H1 (cell line): ENCODE measurements at regions not wholly inside any gene's neighbourhood (a gene's known extent, or its start where the extent isn't known, plus 50 kb on each side); places are given as distances from the start of the nearest gene placed in this dataset.

Experiments
- CTCF ChIA-PET: fragments of 300-600 bp; sonication (Branson Sonifier 250); formaldehyde crosslinking; loops from one replicate; lab custom pipeline; 2021; ENCODE audit not compliant: partially characterized antibody; lab: Charles Lee
- POLR2A ChIA-PET: fragments of 300-600 bp; sonication (Branson Sonifier 250); formaldehyde crosslinking; loops from one replicate; lab custom pipeline; 2021; ENCODE audit warnings: inconsistent platforms; ENCODE audit not compliant: partially characterized antibody; lab: Charles Lee
- DNase-seq, 2 experiments: peaks; one replicate each; pipeline versions ENCODE4 v3.0.0 to v3.0.0-alpha.2; 2010 to 2022; ENCODE audit warnings: low spot score in 2 of 2, low read depth in 1 of 2, mixed read lengths in 1 of 2
- FAIRE-seq: peaks from 2 replicates; lab custom pipeline; 2011; peaks lifted over from hg19 to GRCh38; lab: Jason Lieb, UNC
- H2AFZ ChIP-seq: 2 replicates; pipeline ENCODE4 v1.8.1; 2012; ENCODE audit warnings: low read length, inconsistent platforms
- H2AK5ac ChIP-seq: 2 replicates; pipeline ENCODE4 v1.6.1; 2013; ENCODE audit warnings: low read depth, low read length
- H2BK120ac ChIP-seq: replicated peaks from 2 replicates; pipeline ENCODE3; 2013; ENCODE audit warnings: low read depth, low read length, inconsistent platforms
- H2BK12ac ChIP-seq: 2 replicates; pipeline ENCODE4 v1.6.1; 2013; ENCODE audit warnings: low read depth, low read length
- H2BK15ac ChIP-seq: 2 replicates; pipeline ENCODE4 v1.6.1; 2013; ENCODE audit warnings: low read length
- H2BK20ac ChIP-seq: 2 replicates; pipeline ENCODE4 v1.6.1; 2013; ENCODE audit warnings: low read length
- H2BK5ac ChIP-seq: 2 replicates; pipeline ENCODE4 v1.6.1; 2013; ENCODE audit warnings: low read depth, low read length
- H3K14ac ChIP-seq: 2 replicates; pipeline ENCODE4 v1.6.1; 2013; ENCODE audit warnings: inconsistent platforms; ENCODE audit not compliant: insufficient read length
- H3K18ac ChIP-seq: 2 replicates; pipeline ENCODE4 v1.6.1; 2013; ENCODE audit warnings: low read length; ENCODE audit errors: extremely low read depth
- H3K23ac ChIP-seq: 2 replicates; pipeline ENCODE4 v1.6.1; 2013; ENCODE audit warnings: inconsistent platforms; ENCODE audit not compliant: insufficient read length
- H3K23me2 ChIP-seq: 2 replicates; pipeline ENCODE4 v1.6.1; 2013; ENCODE audit warnings: low read depth, low read length
- H3K27ac ChIP-seq: 2 replicates; pipeline ENCODE4 v1.6.1; 2011; ENCODE audit warnings: low read depth, low read length, inconsistent platforms
- H3K27me3 ChIP-seq, 4 experiments: replicated peaks in 1 of 4; 1 replicate in 1 of 4; 2 replicates in 3 of 4; pipeline versions ENCODE4 v1.6.1 to v1.8.1; 2011 to 2013; ENCODE audit warnings: low read length in 3 of 4, mild to moderate bottlenecking in 3 of 4, inconsistent platforms in 2 of 4, mixed read lengths in 2 of 4, moderate library complexity in 1 of 4; ENCODE audit not compliant: control insufficient read depth in 3 of 4, insufficient read depth in 3 of 4; ENCODE audit errors: extremely low read depth in 1 of 4
- H3K36me3 ChIP-seq, 4 experiments: 2 replicates each; pipeline versions ENCODE4 v1.6.1 to v1.8.1; 2011 to 2013; ENCODE audit warnings: mild to moderate bottlenecking in 4 of 4, low read length in 3 of 4, moderate library complexity in 2 of 4, control low read depth in 1 of 4, inconsistent platforms in 1 of 4; ENCODE audit not compliant: insufficient read depth in 4 of 4, control insufficient read depth in 2 of 4
- H3K4ac ChIP-seq: replicated peaks from 2 replicates; pipeline ENCODE3; 2013; ENCODE audit warnings: low read length, low read depth, mixed read lengths, inconsistent platforms; ENCODE audit not compliant: insufficient read length
- H3K4me1 ChIP-seq, 4 experiments: replicated peaks in 1 of 4; 1 replicate in 1 of 4; 2 replicates in 3 of 4; pipeline versions ENCODE4 v1.6.1 to v1.8.1; 2011 to 2013; ENCODE audit warnings: low read length in 3 of 4, inconsistent platforms in 2 of 4, mixed read lengths in 1 of 4; ENCODE audit not compliant: insufficient read depth in 4 of 4, control insufficient read depth in 3 of 4
- H3K4me2 ChIP-seq, 2 experiments: 2 replicates each; pipeline versions ENCODE4 v1.6.1 to v1.8.1; 2011 to 2013; ENCODE audit warnings: low read depth in 2 of 2, low read length in 2 of 2, control low read depth in 1 of 2, inconsistent platforms in 1 of 2, mild to moderate bottlenecking in 1 of 2; ENCODE audit not compliant: insufficient read depth in 1 of 2
- H3K4me3 ChIP-seq, 4 experiments: fragments of 200-600, 300-600 bp in 1 of 4; sonication (generic), shearing (Covaris generic), sonication (Bioruptor Twin) in 1 of 4; 2 replicates each; pipeline versions ENCODE4 v1.5.1 to v1.8.1; 2011 to 2016; ENCODE audit warnings: low read length in 4 of 4, low read depth in 3 of 4, control low read depth in 2 of 4, inconsistent platforms in 2 of 4, mild to moderate bottlenecking in 2 of 4, mixed read lengths in 1 of 4, moderate library complexity in 1 of 4; ENCODE audit not compliant: insufficient read depth in 2 of 4; ENCODE audit errors: extremely low read depth in 1 of 4
- H3K56ac ChIP-seq: replicated peaks from 2 replicates; pipeline ENCODE3; 2013; ENCODE audit warnings: low read depth, mild to moderate bottlenecking, mixed read lengths, low read length, inconsistent platforms; ENCODE audit not compliant: insufficient read length
- H3K79me1 ChIP-seq: 2 replicates; pipeline ENCODE4 v1.6.1; 2013; ENCODE audit warnings: low read depth, low read length, control low read depth
- H3K79me2 ChIP-seq, 2 experiments: 2 replicates each; pipeline versions ENCODE4 v1.6.1 to v1.8.1; 2012 to 2013; ENCODE audit warnings: low read length in 2 of 2, mild to moderate bottlenecking in 2 of 2, inconsistent platforms in 1 of 2; ENCODE audit not compliant: insufficient read depth in 2 of 2, control insufficient read depth in 1 of 2
- H3K9ac ChIP-seq, 4 experiments: replicated peaks in 1 of 4; 1 replicate in 1 of 4; 2 replicates in 3 of 4; pipeline versions ENCODE4 v1.6.1 to v1.8.1; 2011 to 2013; ENCODE audit warnings: low read depth in 3 of 4, low read length in 3 of 4, control low read depth in 2 of 4, mild to moderate bottlenecking in 2 of 4, moderate library complexity in 2 of 4, inconsistent platforms in 1 of 4; ENCODE audit errors: extremely low read depth in 1 of 4
- H3K9me3 ChIP-seq, 2 experiments: 2 replicates each; pipeline versions ENCODE4 v1.6.1 to v1.8.1; 2012 to 2013; ENCODE audit warnings: mild to moderate bottlenecking in 2 of 2, moderate library complexity in 2 of 2, control low read depth in 1 of 2, inconsistent platforms in 1 of 2, low read depth in 1 of 2, low read length in 1 of 2, mixed read lengths in 1 of 2; ENCODE audit not compliant: insufficient read depth in 2 of 2
- H4K20me1 ChIP-seq, 2 experiments: replicated peaks in 1 of 2; 2 replicates each; pipeline versions ENCODE3 to v1.8.1; 2011 to 2013; ENCODE audit warnings: inconsistent platforms in 2 of 2, low read length in 2 of 2, mild to moderate bottlenecking in 1 of 2; ENCODE audit not compliant: insufficient read depth in 2 of 2, control insufficient read depth in 1 of 2
- H4K5ac ChIP-seq: 2 replicates; pipeline ENCODE4 v1.6.1; 2013; ENCODE audit warnings: low read length, low read depth, mixed read lengths, inconsistent platforms; ENCODE audit not compliant: insufficient read length
- H4K8ac ChIP-seq: 2 replicates; pipeline ENCODE4 v1.8.0; 2013; ENCODE audit warnings: mild to moderate bottlenecking, moderate library complexity, low read length, inconsistent platforms; ENCODE audit not compliant: insufficient read depth; ENCODE audit errors: extremely low read depth
- H4K91ac ChIP-seq: replicated peaks from 2 replicates; pipeline ENCODE3; 2013; ENCODE audit warnings: low read length, mixed read lengths, inconsistent platforms; ENCODE audit not compliant: insufficient read length
- ATF2 ChIP-seq: IDR thresholded peaks from 2 replicates; pipeline ENCODE4 v1.6.1; 2012; ENCODE audit warnings: low read length, inconsistent platforms
- BRCA1 ChIP-seq: IDR thresholded peaks from 2 replicates; pipeline ENCODE4 v1.6.1; 2012; ENCODE audit warnings: low read depth, low read length, improper control_type of control experiment
- CBX5 ChIP-seq: fragments of 300-800, 300-1000 bp; sonication (generic); IDR thresholded peaks from 2 replicates; pipeline ENCODE4 v1.7.1; 2016; ENCODE audit warnings: antibody characterized with exemption, low read length, low read depth
- CTBP2 ChIP-seq: IDR thresholded peaks from 2 replicates; pipeline ENCODE4 v1.7.0; 2011; ENCODE audit warnings: borderline replicate concordance, mild to moderate bottlenecking, moderate library complexity, mixed read lengths, low read length; ENCODE audit not compliant: insufficient read depth, insufficient read length
- CTCF ChIP-seq, 3 experiments: IDR thresholded peaks; 1 replicate in 2 of 3; 2 replicates in 1 of 3; pipeline versions ENCODE4 v1.5.1 to v1.6.1; 2011; ENCODE audit warnings: low read length in 3 of 3, mild to moderate bottlenecking in 3 of 3, inconsistent platforms in 2 of 3, low read depth in 1 of 3, moderate library complexity in 1 of 3; ENCODE audit not compliant: insufficient read depth in 1 of 3; ENCODE audit errors: control extremely low read depth in 1 of 3
- HDAC2 ChIP-seq, 2 experiments: fragments of 300-600 bp in 1 of 2; sonication (generic) in 1 of 2; IDR thresholded peaks; 2 replicates each; pipeline ENCODE4 v1.6.1; 2011 to 2012; ENCODE audit warnings: low read depth in 2 of 2, low read length in 2 of 2, mild to moderate bottlenecking in 2 of 2, moderate library complexity in 2 of 2, borderline replicate concordance in 1 of 2, inconsistent platforms in 1 of 2
- KDM4A ChIP-seq: IDR thresholded peaks from one replicate; pipeline ENCODE4 v1.7.1; 2012; ENCODE audit warnings: low read depth, mild to moderate bottlenecking, moderate library complexity, low read length, inconsistent platforms; ENCODE audit not compliant: severe bottlenecking
- POU5F1 ChIP-seq: IDR thresholded peaks from 2 replicates; pipeline ENCODE4 v1.6.1; 2011; ENCODE audit warnings: low read depth, mild to moderate bottlenecking, low read length, moderate library complexity
- SIRT6 ChIP-seq: IDR thresholded peaks from one replicate; pipeline ENCODE4 v1.7.1; 2012; ENCODE audit warnings: low read length, inconsistent platforms
- SP4 ChIP-seq: IDR thresholded peaks from 2 replicates; pipeline ENCODE4 v1.6.1; 2012; ENCODE audit warnings: low read length, inconsistent platforms
- WGBS, 2 experiments: shearing (Covaris generic) in 1 of 2; methylation state at CpG; one replicate each; pipeline versions ENCODE4 v1.1.6 to v1.1.7; 2013 to 2015; ENCODE audit warnings: low lambda C conversion rate in 2 of 2, mixed read lengths in 2 of 2, inconsistent platforms in 1 of 2, low coverage in 1 of 2, missing lambda C conversion rate in 1 of 2; ENCODE audit not compliant: insufficient replicate concordance in 2 of 2, insufficient coverage in 1 of 2, insufficient read length in 1 of 2; ENCODE audit errors: extremely low coverage in 1 of 2, missing lambda C conversion rate in 1 of 2; 5-methylcytosine and 5-hydroxymethylcytosine counted together

- Histone ChIP-seq H3K36me3 (no peaks in the 10 kb centered on the region), H3K14ac (no peak overlapping the region), H2AFZ (no peak overlapping the region), H3K4me3 (no peak overlapping the region), H3K23me2 (no peaks in the 10 kb centered on the region), H3K56ac (no peak overlapping the region), H4K91ac (no peak overlapping the region), H3K23ac (no peak overlapping the region), H3K4ac (no peak overlapping the region), H3K4me1 (no peaks in the 10 kb centered on the region), H2BK120ac (no peak overlapping the region), H2BK12ac (no peak overlapping the region), H2AK5ac (no peak overlapping the region), H4K20me1 (no peaks in the 10 kb centered on the region), H3K9ac (no peak overlapping the region), H3K79me1 (no peaks in the 10 kb centered on the region), H2BK5ac (no peak overlapping the region), H4K8ac (no peak overlapping the region), H3K27me3 (no peaks in the 10 kb centered on the region), H3K4me2 (no peak overlapping the region), H2BK20ac (no peak overlapping the region), H3K18ac (no peak overlapping the region), H4K5ac (no peak overlapping the region), H2BK15ac (no peak overlapping the region), H3K79me2 (no peaks in the 10 kb centered on the region), H3K27ac (no peak overlapping the region), H3K9me3 (no peaks in the 10 kb centered on the region)
- POLR2A ChIA-PET = no interaction called here
- CTCF ChIA-PET = interaction anchor here (0.6 kb wide), 1 partner anchor 44 kb away, joined by 3 read pairs; no protein-coding TSS in a partner anchor
- 90% methylated on average over 5 of the region's 5 CpGs; no CpG with 5 or more reads in 1 of the 2 experiments for WGBS, 2 experiments
- FAIRE-seq (no peak), DNase-seq (no peak)
- TF ChIP-seq CTCF (IDR thresholded peaks at IDR 0.05; ENCODE audit: control extremely low read depth in 1 of 3, insufficient read depth in 1 of 3, low read depth in 1 of 3, low read length in 3 of 3) (no peak), CBX5 (no peak), CTBP2 (no peak), KDM4A (no peak), ATF2 (no peak), POU5F1 (no peak), HDAC2 (IDR thresholded peaks at IDR 0.05; ENCODE audit: borderline replicate concordance in 1 of 2, low read depth in 2 of 2, low read length in 2 of 2) (no peak), SIRT6 (no peak), SP4 (no peak), BRCA1 (no peak)
Measured at GRCh38 chr3:102135316-102135715, 286.0 kb downstream of the NFKBIZ start.
